GM18867 (cell line): ENCODE measurements at regions not wholly inside any gene's neighbourhood (a gene's known extent, or its start where the extent isn't known, plus 50 kb on each side); places are given as distances from the start of the nearest gene placed in this dataset.

Experiments
- ATAC-seq: cut with Tn5 transposase; IDR thresholded peaks from one replicate; pipeline ENCODE4 v1.9.1; 2021; ENCODE audit warnings: mild to moderate bottlenecking, moderate library complexity; ENCODE audit not compliant: unreplicated experiment

- ATAC-seq: no peak
Observed at GRCh38 chr15:37253877-37254276, 153.5 kb upstream of the MEIS2 start.

- peak; percentile 92 for ATAC-seq
Observed at GRCh38 chr15:37260255-37260654, 159.9 kb upstream of the MEIS2 start.

GRCh38 chr15:37261685-37262084 lies 161.3 kb upstream of the MEIS2 start:
- no peak for ATAC-seq

GRCh38 chr15:37262922-37263608 lies 162.7 kb upstream of the MEIS2 start:
- ATAC-seq: no peak

- peak; percentile 70 for ATAC-seq
Observed at GRCh38 chr15:37289109-37289765, 188.9 kb upstream of the MEIS2 start.

GRCh38 chr15:37291920-37292319 lies 191.6 kb upstream of the MEIS2 start:
- no peak for ATAC-seq

- no peak for ATAC-seq
Observed at GRCh38 chr15:37298271-37298670, 197.9 kb upstream of the MEIS2 start.

- no peak for ATAC-seq
Observed at GRCh38 chr15:37339437-37339836, 239.1 kb upstream of the MEIS2 start.

- ATAC-seq: no peak
Observed at GRCh38 chr15:37339856-37340255, 239.5 kb upstream of the MEIS2 start.

- no peak for ATAC-seq
Observed at GRCh38 chr15:37340438-37340837, 240.1 kb upstream of the MEIS2 start.

- ATAC-seq: no peak
Observed at GRCh38 chr15:37359101-37359892, 258.9 kb upstream of the MEIS2 start.

- no peak for ATAC-seq
Observed at GRCh38 chr15:37359893-37360290, 259.5 kb upstream of the MEIS2 start.

- no peak for ATAC-seq
Observed at GRCh38 chr15:37360724-37361123, 260.4 kb upstream of the MEIS2 start.

GRCh38 chr15:37361621-37362020 lies 261.3 kb upstream of the MEIS2 start:
- ATAC-seq: no peak

GRCh38 chr15:37362414-37362813 lies 262.1 kb upstream of the MEIS2 start:
- ATAC-seq: no peak

GRCh38 chr15:37368961-37369360 lies 268.6 kb upstream of the MEIS2 start:
- no peak for ATAC-seq

GRCh38 chr15:37370941-37371340 lies 270.6 kb upstream of the MEIS2 start:
- no peak for ATAC-seq

GRCh38 chr15:37372064-37372463 lies 271.7 kb upstream of the MEIS2 start:
- ATAC-seq: no peak

- no peak for ATAC-seq
Observed at GRCh38 chr15:37375519-37375918, 275.2 kb upstream of the MEIS2 start.

- no peak for ATAC-seq
Observed at GRCh38 chr15:37377428-37377827, 277.1 kb upstream of the MEIS2 start.

- ATAC-seq: no peak
Observed at GRCh38 chr15:37394402-37395099, 294.2 kb upstream of the MEIS2 start.
